SK-N-SH (cell line): ENCODE measurements at regions not wholly inside any gene's neighbourhood (a gene's known extent, or its start where the extent isn't known, plus 50 kb on each side); places are given as distances from the start of the nearest gene placed in this dataset.

ENCODE experiments used
- CTCF ChIP-seq: fragments of 200-600 bp; sonication (generic); IDR thresholded peaks from 2 replicates; pipeline ENCODE4 v1.6.1; 2017; ENCODE audit warnings: antibody characterized with exemption, mild to moderate bottlenecking, moderate library complexity
- ELF1 ChIP-seq: IDR thresholded peaks from 2 replicates; pipeline ENCODE4 v1.4.0; 2012
- FOXM1 ChIP-seq: IDR thresholded peaks from 2 replicates; pipeline ENCODE4 v1.4.0; 2012; ENCODE audit warnings: low read depth, mild to moderate bottlenecking
- POLR2AphosphoS5 ChIP-seq: IDR thresholded peaks from 2 replicates; pipeline ENCODE4 v1.6.1; 2012; ENCODE audit warnings: low read depth, low read length
- RXRA ChIP-seq: IDR thresholded peaks from 2 replicates; pipeline ENCODE4 v1.4.0; 2012; ENCODE audit warnings: low read depth, mild to moderate bottlenecking, borderline replicate concordance
- USF1 ChIP-seq: IDR thresholded peaks from 2 replicates; pipeline ENCODE4 v1.4.0; 2012; ENCODE audit warnings: low read depth, borderline replicate concordance

- TF ChIP-seq CTCF (no peak), POLR2AphosphoS5 (no peak), RXRA (no peak), ELF1 (no peak), USF1 (no peak), FOXM1 (no peak)
These were observed 531.9 kb upstream of the ISX start for GRCh38 chr22:34534101-34534500.
